CD4-positive, alpha-beta T cell treated with Interleukin-6 for 4 hours (primary cell): ENCODE measurements at regions not wholly inside any gene's neighbourhood (a gene's known extent, or its start where the extent isn't known, plus 50 kb on each side); places are given as distances from the start of the nearest gene placed in this dataset.
"Not testable (repeated sequence)": the region's sequence is repeated elsewhere in the genome, so short reads cannot be mapped to it uniquely, and the experiment has no call there.

Experiments used
- DNase-seq: peaks from one replicate; pipeline ENCODE4 v3.0.0-alpha.2; 2020; ENCODE audit warnings: mixed read lengths

DNA sequence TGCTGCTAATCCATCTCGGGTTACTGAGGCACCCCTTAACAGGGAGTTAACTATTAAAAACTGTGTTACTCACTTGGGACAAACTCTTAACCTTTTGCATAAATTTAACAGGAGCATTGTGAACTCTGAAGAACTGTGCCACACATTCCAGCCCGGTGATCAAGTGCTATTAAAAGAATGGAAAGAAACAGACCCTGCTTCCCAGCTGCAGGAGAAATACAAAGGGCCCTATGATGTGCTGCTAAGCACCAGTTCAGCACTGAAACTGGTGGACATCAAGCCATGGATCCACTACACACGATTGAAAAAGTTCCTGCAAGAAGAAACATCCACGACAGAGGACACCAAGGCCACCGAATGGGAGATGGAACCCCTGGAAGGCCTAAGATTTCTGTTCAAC is 114.7 kb upstream of the PLCL2 start:
- DNase-seq: no peak

- DNase-seq: no peak
Measured at GRCh38 chr3:16770792-16771191, 114.0 kb upstream of the PLCL2 start.

DNA sequence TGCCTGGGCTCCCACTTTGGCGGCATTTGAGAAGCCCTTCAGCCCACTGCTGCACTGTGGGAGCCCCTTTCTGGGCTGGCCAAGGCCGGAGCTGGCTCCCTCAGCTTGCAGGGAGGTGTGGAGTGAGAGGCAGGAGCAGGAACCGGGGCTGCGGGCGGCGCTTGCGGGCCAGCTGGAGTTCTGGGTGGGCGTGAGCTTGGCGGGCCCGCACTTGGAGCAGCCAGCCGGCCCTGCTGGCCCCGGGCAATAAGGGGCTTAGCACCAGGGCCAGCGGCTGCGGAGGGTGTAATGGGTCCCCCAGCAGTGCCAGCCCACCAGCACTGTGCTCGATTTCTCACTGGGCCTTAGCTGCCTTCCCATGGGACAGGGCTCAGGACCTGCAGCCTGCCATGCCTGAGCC is 111.2 kb upstream of the PLCL2 start:
- DNase-seq: not testable (repeated sequence)

DNA sequence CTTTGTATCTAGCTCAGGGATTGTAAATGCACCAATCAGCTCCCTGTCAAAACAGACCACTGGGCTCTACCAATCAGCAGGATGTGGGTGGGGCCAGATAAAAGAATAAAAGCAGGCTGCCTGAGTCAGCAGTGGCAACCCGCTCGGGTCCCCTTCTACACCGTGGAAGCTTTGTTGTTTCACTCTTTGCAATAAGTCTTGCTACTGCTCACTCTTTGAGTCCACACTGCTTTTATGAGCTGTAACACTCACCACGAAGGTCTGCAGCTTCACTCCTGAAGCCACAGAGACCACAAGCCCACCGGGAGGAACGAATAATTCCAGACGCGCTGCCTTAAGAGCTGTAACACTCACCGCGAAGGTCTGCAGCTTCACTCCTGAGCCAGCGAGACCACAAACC is 110.2 kb upstream of the PLCL2 start:
- not testable (repeated sequence) for DNase-seq

DNA sequence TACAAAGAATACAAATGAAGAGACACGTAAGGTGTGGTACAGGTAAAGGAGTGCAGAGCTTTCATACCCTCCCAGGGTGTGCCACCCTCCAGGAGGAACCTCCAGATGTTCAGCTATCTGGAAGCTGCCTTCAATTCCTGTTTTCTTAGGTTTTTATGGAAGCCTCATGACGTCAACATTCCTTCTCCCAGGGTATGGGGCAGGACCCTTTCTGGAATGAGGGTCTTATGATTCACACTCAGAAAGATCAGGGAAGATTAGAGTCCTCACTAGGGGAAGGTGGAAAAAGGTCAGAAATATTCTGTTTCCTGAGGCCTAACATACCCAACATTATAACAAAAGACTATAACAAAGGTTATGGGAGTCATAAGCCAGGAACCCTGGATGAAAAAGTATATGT is 99.8 kb upstream of the PLCL2 start:
- DNase-seq: no peak

DNA sequence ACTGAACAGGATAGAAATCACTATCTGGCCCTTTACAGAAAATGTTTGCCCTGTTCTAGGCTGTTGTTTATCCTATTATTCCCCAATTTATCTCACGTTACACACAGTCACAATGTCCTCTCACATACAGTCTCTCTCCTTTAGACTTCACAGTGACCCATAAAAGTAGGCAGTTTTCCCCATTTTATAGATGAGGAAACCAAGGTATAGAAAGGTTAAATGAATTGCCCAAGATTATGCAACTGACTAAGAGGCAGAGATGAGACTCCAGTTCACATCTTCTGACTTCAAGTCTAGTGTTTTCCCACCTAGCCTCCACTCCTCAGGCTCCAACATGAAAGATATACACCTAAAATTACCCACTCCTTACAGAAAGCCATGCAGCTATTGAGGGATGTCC is 99.3 kb upstream of the PLCL2 start:
- DNase-seq: no peak

DNA sequence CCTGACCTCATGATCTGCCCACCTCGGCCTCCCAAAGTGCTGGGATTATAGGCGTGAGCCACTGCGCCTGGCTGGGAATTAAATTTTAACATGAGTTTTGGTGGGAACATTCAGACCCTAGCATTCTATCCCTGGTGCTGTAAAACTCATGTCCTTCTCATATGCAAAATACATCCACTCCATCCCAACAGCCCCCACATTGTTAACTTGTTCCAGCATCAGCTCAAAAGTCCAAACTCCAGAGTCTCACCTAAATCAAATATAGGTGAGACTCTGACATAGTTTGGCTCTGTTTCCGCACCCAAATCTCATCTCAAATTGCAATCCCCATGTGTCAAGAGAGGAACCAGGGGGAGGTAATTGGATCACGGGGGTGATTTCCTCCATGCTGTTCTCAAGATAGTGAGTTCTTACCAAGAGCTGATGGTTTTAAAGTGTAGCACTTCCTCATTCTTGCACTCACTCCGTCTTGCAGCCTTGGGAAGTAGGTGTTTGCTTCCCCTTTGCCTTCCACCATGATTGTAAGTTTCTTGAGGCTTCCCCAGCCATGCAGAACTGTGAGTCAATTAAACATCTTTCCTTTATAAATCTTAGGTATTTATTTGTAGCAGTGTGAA is 96.2 kb upstream of the PLCL2 start:
- no peak for DNase-seq

- no peak for DNase-seq
Measured at GRCh38 chr3:16789344-16790120, 95.2 kb upstream of the PLCL2 start.

DNA sequence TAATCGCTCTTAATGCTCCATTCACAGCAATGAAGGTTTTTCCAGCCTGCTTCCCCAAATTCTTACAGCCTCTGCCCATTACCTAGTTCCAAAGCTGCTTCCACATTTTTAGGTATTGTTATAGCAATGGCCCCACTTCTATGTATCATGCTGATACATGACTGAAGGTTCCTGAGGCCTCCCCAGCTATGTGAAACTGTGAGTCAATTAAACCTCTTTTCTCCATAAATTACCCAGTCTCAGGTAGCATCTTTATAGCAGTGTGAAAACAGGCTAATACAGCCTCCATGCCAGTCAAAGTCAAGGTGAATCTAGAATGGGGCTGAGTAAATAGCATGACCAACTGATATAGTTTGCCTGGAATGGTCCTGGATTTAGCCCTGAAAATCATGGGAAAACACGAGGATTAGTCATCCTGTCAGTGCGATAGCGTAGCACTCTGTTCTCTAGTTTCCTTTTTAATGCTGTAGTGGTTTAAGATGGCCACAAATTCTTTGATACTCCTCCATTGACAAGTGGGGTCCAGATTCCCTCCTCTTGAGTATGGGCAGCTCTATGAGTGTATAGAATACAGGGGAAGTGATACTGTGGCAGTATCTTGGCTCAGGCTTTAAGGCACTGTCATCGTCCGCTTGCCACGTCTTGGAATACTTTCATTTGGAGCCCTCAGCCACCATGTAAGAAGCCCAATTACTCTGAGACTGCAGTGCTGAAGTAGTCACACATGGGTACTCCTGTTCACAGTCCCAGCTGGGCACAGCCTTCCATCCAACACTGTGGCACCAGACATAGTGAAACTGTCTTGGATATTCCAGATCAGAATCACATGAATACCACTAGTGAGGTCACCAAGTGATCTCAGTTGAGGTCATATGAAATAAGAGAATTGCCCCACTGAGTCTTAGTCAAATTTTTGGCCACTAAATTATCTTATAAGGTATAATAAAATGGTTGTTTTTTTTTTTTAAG is 94.0 kb upstream of the PLCL2 start:
- DNase-seq: no peak

- DNase-seq: no peak
Measured at GRCh38 chr3:16793321-16793720, 91.4 kb upstream of the PLCL2 start.

GRCh38 chr3:16794257-16794656 is 90.5 kb upstream of the PLCL2 start:
- DNase-seq: no peak

GRCh38 chr3:16795581-16795980 is 89.2 kb upstream of the PLCL2 start:
- DNase-seq: no peak

GRCh38 chr3:16797831-16798230 is 86.9 kb upstream of the PLCL2 start:
- DNase-seq: no peak

DNA sequence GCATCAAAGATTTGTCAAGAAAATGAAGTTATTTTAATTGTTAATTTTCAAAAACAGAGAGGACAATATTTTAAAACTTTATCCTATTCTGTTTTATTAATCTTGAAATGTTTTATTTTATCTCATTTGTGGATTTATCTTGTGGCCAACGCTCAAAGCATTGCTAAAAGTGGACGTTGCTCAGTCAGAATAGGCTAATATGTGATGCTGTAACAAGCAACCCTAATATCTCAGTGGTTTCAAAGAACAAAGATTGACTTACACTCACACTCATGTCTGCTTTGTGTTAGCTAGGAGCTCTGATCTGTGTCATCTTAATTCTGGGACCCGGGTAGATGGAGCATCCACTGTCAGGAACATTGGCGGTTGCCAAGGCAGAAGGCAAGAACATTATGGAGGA is 86.0 kb upstream of the PLCL2 start:
- DNase-seq: no peak

DNA sequence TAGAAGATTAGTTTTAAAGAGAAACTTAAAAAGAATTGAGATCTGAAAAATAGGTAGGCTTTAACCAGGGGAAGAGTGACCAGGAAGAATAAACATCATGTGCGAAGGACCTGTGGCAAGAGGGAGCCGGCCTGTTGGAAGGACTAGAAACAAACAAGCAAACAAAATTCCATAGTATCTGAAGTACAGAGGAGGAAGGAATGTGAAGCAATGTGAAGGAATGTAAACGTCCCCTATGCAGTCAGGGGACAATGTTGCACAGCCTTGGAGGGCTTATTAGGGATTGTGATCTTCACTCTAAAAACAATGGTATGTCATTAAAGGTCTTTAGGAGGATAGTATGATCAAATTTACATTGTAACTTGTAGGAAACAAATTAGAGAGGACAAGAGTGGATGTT is 84.4 kb upstream of the PLCL2 start:
- no peak for DNase-seq

DNA sequence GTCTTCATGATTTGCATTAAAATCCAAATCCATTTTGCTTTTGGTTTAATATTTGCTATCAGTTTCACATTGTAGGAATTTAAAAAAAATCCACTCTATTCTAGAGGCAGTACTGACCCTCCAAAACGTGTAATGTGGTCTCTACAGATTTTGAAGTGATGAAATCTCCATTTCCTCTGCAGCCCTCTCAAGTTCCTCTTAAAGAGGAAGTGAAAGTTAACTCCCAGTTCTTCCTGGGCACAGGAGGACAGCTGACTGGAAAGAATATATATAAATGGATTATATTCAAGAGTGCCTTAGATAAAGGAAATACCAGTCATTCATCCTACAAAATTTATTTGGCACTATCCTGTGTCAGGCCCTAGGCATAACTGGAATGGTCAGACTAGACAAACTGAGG is 83.5 kb upstream of the PLCL2 start:
- no peak for DNase-seq

GRCh38 chr3:16801698-16802097 is 83.1 kb upstream of the PLCL2 start:
- no peak for DNase-seq

DNA sequence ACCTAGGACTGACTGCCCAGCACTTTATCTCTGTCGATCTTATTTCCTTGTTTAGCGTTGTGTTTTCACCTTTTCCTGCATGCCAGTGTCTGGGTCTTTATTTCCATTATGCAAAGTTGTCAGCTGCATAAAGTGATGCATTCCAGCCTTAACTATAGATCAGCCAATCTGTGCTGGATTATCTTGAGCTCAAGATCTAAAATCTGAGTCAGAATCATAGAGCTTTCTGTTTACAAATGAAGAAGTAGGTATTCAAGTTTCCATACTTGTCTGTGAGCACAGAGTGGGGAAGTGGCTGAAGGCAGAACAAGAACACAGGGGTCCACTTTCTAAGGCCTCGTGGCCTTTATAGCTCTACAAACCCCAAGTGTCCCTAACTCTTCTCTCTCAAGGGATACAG is 82.4 kb upstream of the PLCL2 start:
- DNase-seq: no peak

- no peak for DNase-seq
Measured at GRCh38 chr3:16803019-16803418, 81.7 kb upstream of the PLCL2 start.

GRCh38 chr3:16807391-16807790 is 77.4 kb upstream of the PLCL2 start:
- no peak for DNase-seq

GRCh38 chr3:16808393-16809107 is 76.2 kb upstream of the PLCL2 start:
- DNase-seq: peak; percentile 31

DNA sequence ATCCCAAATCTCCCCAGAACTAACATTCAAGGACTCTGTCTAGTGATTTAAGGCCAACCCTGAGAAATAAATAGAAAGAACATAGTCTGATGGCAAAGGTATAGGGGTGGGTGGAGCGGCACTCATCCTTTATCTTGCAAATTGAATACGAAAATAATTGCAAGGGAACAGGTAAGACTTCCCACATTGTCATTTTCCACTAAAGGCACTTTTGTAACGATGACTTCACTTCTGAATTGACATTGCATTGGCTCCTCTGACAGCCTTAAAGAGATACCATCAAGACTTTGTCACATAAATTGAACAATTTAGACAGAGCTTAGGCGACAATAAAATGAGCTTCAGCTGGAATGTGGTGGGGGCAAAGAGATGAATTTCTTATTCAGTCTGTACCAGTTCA is 75.3 kb upstream of the PLCL2 start:
- no peak for DNase-seq

DNA sequence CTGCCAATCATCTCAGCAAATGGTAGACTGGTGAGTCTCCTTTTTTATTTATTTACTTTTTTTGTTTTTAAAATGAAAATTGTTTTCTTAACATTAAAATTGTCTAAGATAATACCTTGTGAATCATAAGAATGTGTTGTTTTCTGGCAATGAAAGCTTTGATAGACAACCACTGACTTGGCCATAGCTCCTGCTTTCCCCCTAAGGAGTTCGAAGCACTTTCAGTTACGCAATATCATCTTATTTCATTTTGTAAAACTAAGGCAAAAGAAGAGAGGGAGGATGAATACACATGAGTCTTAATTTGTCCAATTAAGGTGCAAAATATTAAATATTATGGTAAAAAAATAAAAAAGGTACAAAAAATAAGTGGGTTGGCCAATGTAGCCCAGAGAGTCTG is 74.8 kb upstream of the PLCL2 start:
- no peak for DNase-seq
